GM12878 (cell line): ENCODE measurements at regions not wholly inside any gene's neighbourhood (a gene's known extent, or its start where the extent isn't known, plus 50 kb on each side); places are given as distances from the start of the nearest gene placed in this dataset.

Source experiments
- ATAC-seq: fragments of 200-7000 bp; cut with Tn5 transposase; 3 replicates; pipeline ENCODE4 v1.9.1; 2020; ENCODE audit warnings: mild to moderate bottlenecking, moderate library complexity
- BruUV-seq: library from RNA; stranded (reverse); fragments of 400-500 nt; replicated peaks from 2 replicates; lab custom pipeline; 2021; lab: Mats Ljungman, UMichigan
- CTCF ChIA-PET: fragments of 300-600 bp; sonication (Branson Sonifier 250); formaldehyde crosslinking; extraction: SDS; loops from one replicate; lab custom pipeline; 2021; ENCODE audit warnings: inconsistent platforms; lab: Yijun Ruan, JAX
- POLR2A ChIA-PET: fragments of 350-600 bp; formaldehyde crosslinking; extraction: SDS; loops from one replicate; lab custom pipeline; 2021; ENCODE audit warnings: inconsistent platforms; lab: Charles Lee
- RAD21 ChIA-PET: fragments of 300-600 bp; sonication (Branson Sonifier 250); formaldehyde crosslinking; loops from one replicate; lab custom pipeline; 2023; ENCODE audit warnings: antibody characterized with exemption; ENCODE audit not compliant: unreplicated experiment; lab: Charles Lee
- SMC1A ChIA-PET: fragments of 300-600 bp; sonication (Branson Sonifier 250); formaldehyde crosslinking; loops from one replicate; lab custom pipeline; 2023; ENCODE audit not compliant: unreplicated experiment, uncharacterized antibody; lab: Charles Lee
- DNase-seq: peaks from one replicate; pipeline ENCODE4 v3.0.0-alpha.2; 2011; ENCODE audit warnings: low read depth, low spot score
- FAIRE-seq: peaks from 3 replicates; lab custom pipeline; 2011; peaks lifted over from hg19 to GRCh38; lab: Jason Lieb, UNC
- H2AFZ ChIP-seq: 2 replicates; pipeline ENCODE4 v1.6.0; 2011; ENCODE audit warnings: low read depth, low read length, control low read depth; ENCODE audit not compliant: control insufficient read depth
- H3K27ac ChIP-seq: 2 replicates; pipeline ENCODE4 v1.5.1; 2011; ENCODE audit warnings: control low read depth; ENCODE audit not compliant: control insufficient read depth, insufficient read depth
- H3K27me3 ChIP-seq, 2 experiments: replicated peaks in 1 of 2; 2 replicates each; pipeline versions ENCODE4 v1.6.0 to v1.6.1; 2011; ENCODE audit warnings: low read length in 1 of 2; ENCODE audit not compliant: control insufficient read depth in 2 of 2, insufficient read depth in 2 of 2
- H3K36me3 ChIP-seq, 2 experiments: 2 replicates each; pipeline ENCODE4 v1.5.1; 2011; ENCODE audit warnings: low read length in 1 of 2; ENCODE audit not compliant: control insufficient read depth in 2 of 2, insufficient read depth in 2 of 2
- H3K4me1 ChIP-seq: 2 replicates; pipeline ENCODE4 v1.6.1; 2011; ENCODE audit warnings: mild to moderate bottlenecking, low read length, moderate library complexity, mixed read lengths; ENCODE audit not compliant: control insufficient read depth, insufficient read depth
- H3K4me2 ChIP-seq: 2 replicates; pipeline ENCODE4 v1.6.0; 2011; ENCODE audit warnings: control low read depth; ENCODE audit not compliant: control insufficient read depth, insufficient read depth
- H3K4me3 ChIP-seq: fragments of 200-600 bp; sonication (generic); 2 replicates; pipeline ENCODE4 v1.5.1; 2016
- H3K79me2 ChIP-seq: 2 replicates; pipeline ENCODE4 v1.6.0; 2011; ENCODE audit warnings: low read length; ENCODE audit not compliant: control insufficient read depth, insufficient read depth
- H3K9ac ChIP-seq: 2 replicates; pipeline ENCODE4 v1.8.0; 2011; ENCODE audit warnings: low read length, control low read depth, mixed read lengths; ENCODE audit not compliant: control insufficient read depth, insufficient read depth
- H3K9me3 ChIP-seq: replicated peaks from 3 replicates; pipeline ENCODE4 v1.5.1; 2011; ENCODE audit warnings: mild to moderate bottlenecking, low read length; ENCODE audit not compliant: control insufficient read depth, insufficient read depth
- H4K20me1 ChIP-seq: 2 replicates; pipeline ENCODE4 v1.6.0; 2011; ENCODE audit not compliant: control insufficient read depth, insufficient read depth
- POLR2A ChIP-seq: IDR thresholded peaks from 2 replicates; pipeline ENCODE4 v1.6.1; 2011; ENCODE audit warnings: low read depth, mild to moderate bottlenecking, low read length
- SMC3 ChIP-seq: IDR thresholded peaks from 2 replicates; pipeline ENCODE4 v1.6.1; 2011; ENCODE audit warnings: low read length, improper control_type of control experiment, borderline replicate concordance
- WGBS: methylation state at CpG from one replicate; pipeline ENCODE4 v1.1.6; 2016; ENCODE audit warnings: low lambda C conversion rate; ENCODE audit not compliant: insufficient replicate concordance, insufficient coverage; ENCODE audit errors: missing lambda C conversion rate; 5-methylcytosine and 5-hydroxymethylcytosine counted together
- in situ Hi-C: fragments of 300-500 bp; cut with MboI; formaldehyde crosslinking; loops from 9 replicates; pipeline ENCODE4 v1.14.3; 2018; ENCODE audit warnings: mixed read lengths
- intact Hi-C: fragments of 100-400 bp; cut with micrococcal nuclease; formaldehyde crosslinking; loops from one replicate; pipeline ENCODE4 v1.14.2; 2022; ENCODE audit not compliant: unreplicated experiment
- TF ChIP-seq, protein P1 (sequence below): IDR thresholded peaks from 2 replicates; pipeline ENCODE4 v1.6.1; 2012; ENCODE audit warnings: improper control_type of control experiment, low read depth, low read length; ENCODE audit not compliant: insufficient replicate concordance

- TF ChIP-seq, protein P1, sequence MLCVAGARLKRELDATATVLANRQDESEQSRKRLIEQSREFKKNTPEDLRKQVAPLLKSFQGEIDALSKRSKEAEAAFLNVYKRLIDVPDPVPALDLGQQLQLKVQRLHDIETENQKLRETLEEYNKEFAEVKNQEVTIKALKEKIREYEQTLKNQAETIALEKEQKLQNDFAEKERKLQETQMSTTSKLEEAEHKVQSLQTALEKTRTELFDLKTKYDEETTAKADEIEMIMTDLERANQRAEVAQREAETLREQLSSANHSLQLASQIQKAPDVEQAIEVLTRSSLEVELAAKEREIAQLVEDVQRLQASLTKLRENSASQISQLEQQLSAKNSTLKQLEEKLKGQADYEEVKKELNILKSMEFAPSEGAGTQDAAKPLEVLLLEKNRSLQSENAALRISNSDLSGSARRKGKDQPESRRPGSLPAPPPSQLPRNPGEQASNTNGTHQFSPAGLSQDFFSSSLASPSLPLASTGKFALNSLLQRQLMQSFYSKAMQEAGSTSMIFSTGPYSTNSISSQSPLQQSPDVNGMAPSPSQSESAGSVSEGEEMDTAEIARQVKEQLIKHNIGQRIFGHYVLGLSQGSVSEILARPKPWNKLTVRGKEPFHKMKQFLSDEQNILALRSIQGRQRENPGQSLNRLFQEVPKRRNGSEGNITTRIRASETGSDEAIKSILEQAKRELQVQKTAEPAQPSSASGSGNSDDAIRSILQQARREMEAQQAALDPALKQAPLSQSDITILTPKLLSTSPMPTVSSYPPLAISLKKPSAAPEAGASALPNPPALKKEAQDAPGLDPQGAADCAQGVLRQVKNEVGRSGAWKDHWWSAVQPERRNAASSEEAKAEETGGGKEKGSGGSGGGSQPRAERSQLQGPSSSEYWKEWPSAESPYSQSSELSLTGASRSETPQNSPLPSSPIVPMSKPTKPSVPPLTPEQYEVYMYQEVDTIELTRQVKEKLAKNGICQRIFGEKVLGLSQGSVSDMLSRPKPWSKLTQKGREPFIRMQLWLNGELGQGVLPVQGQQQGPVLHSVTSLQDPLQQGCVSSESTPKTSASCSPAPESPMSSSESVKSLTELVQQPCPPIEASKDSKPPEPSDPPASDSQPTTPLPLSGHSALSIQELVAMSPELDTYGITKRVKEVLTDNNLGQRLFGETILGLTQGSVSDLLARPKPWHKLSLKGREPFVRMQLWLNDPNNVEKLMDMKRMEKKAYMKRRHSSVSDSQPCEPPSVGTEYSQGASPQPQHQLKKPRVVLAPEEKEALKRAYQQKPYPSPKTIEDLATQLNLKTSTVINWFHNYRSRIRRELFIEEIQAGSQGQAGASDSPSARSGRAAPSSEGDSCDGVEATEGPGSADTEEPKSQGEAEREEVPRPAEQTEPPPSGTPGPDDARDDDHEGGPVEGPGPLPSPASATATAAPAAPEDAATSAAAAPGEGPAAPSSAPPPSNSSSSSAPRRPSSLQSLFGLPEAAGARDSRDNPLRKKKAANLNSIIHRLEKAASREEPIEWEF = no peak
These were observed 173.4 kb downstream of the BMP4 start (continued) for GRCh38 chr14:53783256-53783655.

GRCh38 chr14:53780051-53780555, 176.5 kb downstream of the BMP4 start:
- Histone ChIP-seq H3K4me2 (no peak overlapping the region), H3K27ac (no peak overlapping the region), H3K9ac (no peak overlapping the region), H3K4me1 (no peaks in the 10 kb centered on the region), H3K36me3 (no peaks in the 10 kb centered on the region)
- RAD21 ChIA-PET = interaction anchor here (2.2 kb wide), 1 partner anchor 240 kb away, joined by 7 read pairs; no protein-coding TSS in a partner anchor
- no peak for DNase-seq
- in situ Hi-C loops = no loop called here
- no peak for FAIRE-seq
- intact Hi-C loops = no loop called here
- TF ChIP-seq POLR2A (no peak), SMC3 (0 out of 2 replicates have a peak, but pooled peaks have one; percentile 5)
- TF ChIP-seq, all 136 proteins: peak for 1
- ChIA-PET CTCF (interaction anchor here (0.5 to 1.3 kb wide), 4 partner anchors 32 to 242 kb away, joined by 3 to 6 read pairs (median 3); no protein-coding TSS in a partner anchor), SMC1A (interaction anchor here (0.9 to 1.3 kb wide), 3 partner anchors 8 to 243 kb away, joined by 3 read pairs; no protein-coding TSS in a partner anchor), POLR2A (no interaction called here)
- BruUV-seq = no TSS peak
- H2AFZ ChIP-seq = no peak overlapping the region
- no peaks in the 10 kb centered on the region for H3K9me3 ChIP-seq
- no peaks in the 10 kb centered on the region; a peak in 1 of 4 replicates for H3K27me3 ChIP-seq
- H4K20me1 ChIP-seq = no peaks in the 10 kb centered on the region
- 56% methylated on average over 7 of the region's 7 CpGs for WGBS
- no peaks in the 10 kb centered on the region for H3K79me2 ChIP-seq
- H3K4me3 ChIP-seq = no peak overlapping the region
- ATAC-seq = no peak
